ENCODE measurements at regions not wholly inside any gene's neighbourhood (a gene's known extent, or its start where the extent isn't known, plus 50 kb on each side); places are given as distances from the start of the nearest gene placed in this dataset.

DNA sequence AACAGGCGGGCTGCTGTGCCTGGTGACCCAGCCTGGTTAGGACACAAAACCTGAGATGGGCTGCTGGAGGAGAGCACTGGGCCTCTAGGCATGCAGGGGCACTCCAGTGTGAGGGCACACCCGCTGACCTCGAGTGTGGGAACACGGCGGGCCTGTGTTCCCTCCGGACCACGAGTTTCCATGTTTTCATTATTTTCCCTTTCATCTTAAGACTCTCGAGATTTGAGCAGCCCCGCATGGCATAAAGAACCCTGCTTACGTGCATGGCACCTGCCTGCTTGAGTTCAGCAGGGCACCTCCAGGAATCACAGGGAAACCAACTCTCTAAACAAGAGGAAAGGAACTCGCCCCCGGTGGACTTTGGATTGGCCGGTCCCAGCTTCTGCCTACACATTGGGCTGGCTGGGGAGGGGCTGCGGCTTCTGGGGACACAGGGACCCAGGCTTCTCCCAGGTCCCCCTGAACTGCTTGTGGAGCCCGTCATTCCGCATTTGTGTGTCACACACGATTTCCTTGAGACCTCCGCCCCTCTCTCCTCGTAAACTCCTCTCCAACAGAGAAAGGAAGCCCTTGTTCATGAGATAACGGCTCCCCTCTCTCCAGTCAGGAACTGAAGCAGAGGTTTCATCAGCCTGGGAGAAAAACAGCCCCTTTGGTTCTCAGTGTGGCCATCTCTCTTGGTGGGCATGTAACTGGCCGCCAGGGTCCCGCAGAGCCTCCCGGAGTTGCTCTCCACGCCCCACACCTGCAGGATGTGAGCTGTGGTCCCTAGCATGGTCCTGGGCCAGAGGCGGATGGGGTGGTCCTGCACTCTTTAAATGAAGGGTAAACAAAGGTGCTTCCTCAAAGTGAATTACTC is 181.8 kb downstream of the TTLL2 start:
- Histone ChIP-seq H3K4me3 (ENCODE audit: low read depth, low read length) (no peak overlapping the region), H3K27ac (no peak overlapping the region), H3K27me3 (replicated peaks) (no peaks in the 10 kb centered on the region), H3K36me3 (replicated peaks) (no peaks in the 10 kb centered on the region)
- TF ChIP-seq, protein P1, sequence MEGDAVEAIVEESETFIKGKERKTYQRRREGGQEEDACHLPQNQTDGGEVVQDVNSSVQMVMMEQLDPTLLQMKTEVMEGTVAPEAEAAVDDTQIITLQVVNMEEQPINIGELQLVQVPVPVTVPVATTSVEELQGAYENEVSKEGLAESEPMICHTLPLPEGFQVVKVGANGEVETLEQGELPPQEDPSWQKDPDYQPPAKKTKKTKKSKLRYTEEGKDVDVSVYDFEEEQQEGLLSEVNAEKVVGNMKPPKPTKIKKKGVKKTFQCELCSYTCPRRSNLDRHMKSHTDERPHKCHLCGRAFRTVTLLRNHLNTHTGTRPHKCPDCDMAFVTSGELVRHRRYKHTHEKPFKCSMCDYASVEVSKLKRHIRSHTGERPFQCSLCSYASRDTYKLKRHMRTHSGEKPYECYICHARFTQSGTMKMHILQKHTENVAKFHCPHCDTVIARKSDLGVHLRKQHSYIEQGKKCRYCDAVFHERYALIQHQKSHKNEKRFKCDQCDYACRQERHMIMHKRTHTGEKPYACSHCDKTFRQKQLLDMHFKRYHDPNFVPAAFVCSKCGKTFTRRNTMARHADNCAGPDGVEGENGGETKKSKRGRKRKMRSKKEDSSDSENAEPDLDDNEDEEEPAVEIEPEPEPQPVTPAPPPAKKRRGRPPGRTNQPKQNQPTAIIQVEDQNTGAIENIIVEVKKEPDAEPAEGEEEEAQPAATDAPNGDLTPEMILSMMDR (IDR thresholded peaks at IDR 0.05; ENCODE audit: low read depth, low read length, missing control alignments): no peak
- in situ Hi-C loops (cut with HindIII; ENCODE audit: low pct_ligation_motif_present, low sequenced_read_pairs): no loop called here
- DNase-seq: no peak

- Histone ChIP-seq H3K27me3 (replicated peaks) (no peaks in the 10 kb centered on the region), H3K36me3 (replicated peaks) (no peaks in the 10 kb centered on the region), H3K4me3 (ENCODE audit: low read depth, low read length) (no peak overlapping the region), H3K27ac (no peak overlapping the region)
- in situ Hi-C loops (cut with HindIII; ENCODE audit: low pct_ligation_motif_present, low sequenced_read_pairs): no loop called here
- TF ChIP-seq, protein P1 (IDR thresholded peaks at IDR 0.05; ENCODE audit: low read depth, low read length, missing control alignments): no peak
- DNase-seq: no peak
Measured at GRCh38 chr6:167507376-167507945, 182.6 kb downstream of the TTLL2 start.

GRCh38 chr6:167508919-167509852 is 184.3 kb downstream of the TTLL2 start:
- no peak for DNase-seq
- Histone ChIP-seq H3K36me3 (replicated peaks) (no peaks in the 10 kb centered on the region), H3K4me3 (ENCODE audit: low read depth, low read length) (no peak overlapping the region), H3K27me3 (replicated peaks) (no peaks in the 10 kb centered on the region), H3K27ac (no peak overlapping the region)
- in situ Hi-C loops (cut with HindIII; ENCODE audit: low pct_ligation_motif_present, low sequenced_read_pairs): no loop called here
- TF ChIP-seq, protein P1 (IDR thresholded peaks at IDR 0.05; ENCODE audit: low read depth, low read length, missing control alignments): no peak

- DNase-seq: no peak
- in situ Hi-C loops (cut with HindIII; ENCODE audit: low pct_ligation_motif_present, low sequenced_read_pairs): no loop called here
- Histone ChIP-seq H3K36me3 (replicated peaks) (no peaks in the 10 kb centered on the region), H3K27ac (no peak overlapping the region), H3K4me3 (ENCODE audit: low read depth, low read length) (no peak overlapping the region), H3K27me3 (replicated peaks) (no peaks in the 10 kb centered on the region)
- TF ChIP-seq, protein P1 (IDR thresholded peaks at IDR 0.05; ENCODE audit: low read depth, low read length, missing control alignments): no peak
Measured at GRCh38 chr6:167509853-167510220, 185.0 kb downstream of the TTLL2 start.

GRCh38 chr6:167510648-167511047 is 185.8 kb downstream of the TTLL2 start:
- no peaks in the 10 kb centered on the region for H3K27me3 ChIP-seq (replicated peaks)
- no peaks in the 10 kb centered on the region for H3K36me3 ChIP-seq (replicated peaks)
- TF ChIP-seq, protein P1 (IDR thresholded peaks at IDR 0.05; ENCODE audit: low read depth, low read length, missing control alignments): no peak
- no peak for DNase-seq
- no peak overlapping the region for H3K4me3 ChIP-seq (ENCODE audit: low read depth, low read length)
- no peak overlapping the region for H3K27ac ChIP-seq
- in situ Hi-C loops (cut with HindIII; ENCODE audit: low pct_ligation_motif_present, low sequenced_read_pairs): no loop called here

All from brain microvascular endothelial cell (primary cell).